K562 (cell line): ENCODE measurements at regions not wholly inside any gene's neighbourhood (a gene's known extent, or its start where the extent isn't known, plus 50 kb on each side); places are given as distances from the start of the nearest gene placed in this dataset.

Experiments used
- ATAC-seq: fragments of 200-7000 bp; cut with Tn5 transposase; 3 replicates; pipeline ENCODE4 v1.9.1; 2020; ENCODE audit warnings: moderate library complexity
- BruUV-seq: library from RNA; stranded (reverse); fragments of 400-500 nt; replicated peaks from 2 replicates; lab custom pipeline; 2021; lab: Mats Ljungman, UMichigan
- CTCF ChIA-PET: fragments of 300-600 bp; formaldehyde crosslinking; extraction: SDS; loops from one replicate; lab custom pipeline; 2021; ENCODE audit warnings: low intra/inter-chr PET ratio; lab: Yijun Ruan, JAX
- POLR2A ChIA-PET: fragments of 300-600, 350-650 bp; sonication (Branson Sonifier 250); formaldehyde crosslinking; extraction: SDS; loops from one replicate; lab custom pipeline; 2021; ENCODE audit warnings: antibody characterized with exemption, inconsistent platforms; lab: Yijun Ruan, JAX
- DNase-seq, 4 experiments: peaks; one replicate each; pipeline versions ENCODE4 v3.0.0 to v3.0.0-alpha.2; 2011 to 2018; ENCODE audit warnings: low spot score in 3 of 4, mixed read lengths in 3 of 4; ENCODE audit errors: extremely low read depth in 1 of 4
- FAIRE-seq: peaks from 2 replicates; lab custom pipeline; 2011; peaks lifted over from hg19 to GRCh38; lab: Jason Lieb, UNC
- H2AFZ ChIP-seq: 2 replicates; pipeline ENCODE4 v1.6.0; 2011; ENCODE audit warnings: low read depth, low read length, control low read depth, inconsistent platforms
- H3K27ac ChIP-seq: fragments of 200-600 bp; 3 replicates; pipeline ENCODE4 v1.8.0; 2011; ENCODE audit warnings: low read depth, mild to moderate bottlenecking, control low read depth, inconsistent platforms, low read length, moderate library complexity, mixed read lengths; ENCODE audit errors: extremely low read depth
- H3K27me3 ChIP-seq, 2 experiments: fragments of 300-600 bp in 1 of 2; 2 replicates in 1 of 2; 3 replicates in 1 of 2; pipeline versions ENCODE4 v1.6.0 to v1.8.0; 2011; ENCODE audit warnings: inconsistent platforms in 2 of 2, low read length in 2 of 2, mild to moderate bottlenecking in 1 of 2, mixed read lengths in 1 of 2, moderate library complexity in 1 of 2; ENCODE audit not compliant: control insufficient read depth in 2 of 2, insufficient read depth in 2 of 2
- H3K36me3 ChIP-seq: fragments of 300-600 bp; 3 replicates; pipeline ENCODE4 v1.8.0; 2011; ENCODE audit warnings: mild to moderate bottlenecking, low read length, inconsistent platforms; ENCODE audit not compliant: control insufficient read depth, insufficient read depth
- H3K4me1 ChIP-seq, 2 experiments: fragments of 200-600 bp in 1 of 2; replicated peaks in 1 of 2; 2 replicates in 1 of 2; 3 replicates in 1 of 2; pipeline versions ENCODE4 v1.5.1 to v1.8.0; 2011; ENCODE audit warnings: inconsistent platforms in 2 of 2, low read length in 2 of 2, mild to moderate bottlenecking in 1 of 2, mixed read lengths in 1 of 2, moderate library complexity in 1 of 2; ENCODE audit not compliant: control insufficient read depth in 2 of 2, insufficient read depth in 2 of 2
- H3K4me2 ChIP-seq: 2 replicates; pipeline ENCODE4 v1.6.1; 2011; ENCODE audit warnings: low read length, control low read depth, inconsistent platforms, mixed read lengths; ENCODE audit not compliant: insufficient read depth
- H3K4me3 ChIP-seq: fragments of 200-600 bp; sonication (generic), shearing (Covaris generic); 2 replicates; pipeline ENCODE4 v1.5.1; 2016; ENCODE audit warnings: control low read depth, inconsistent platforms
- H3K79me2 ChIP-seq: fragments of 200-600 bp; 3 replicates; pipeline ENCODE4 v1.8.0; 2011; ENCODE audit warnings: low read length, inconsistent platforms; ENCODE audit not compliant: control insufficient read depth, insufficient read depth
- H3K9ac ChIP-seq, 2 experiments: 2 replicates each; pipeline versions ENCODE4 v1.6.0 to v1.6.1; 2011; ENCODE audit warnings: low read depth in 2 of 2, low read length in 2 of 2, control low read depth in 1 of 2, inconsistent platforms in 1 of 2, mild to moderate bottlenecking in 1 of 2, mixed read lengths in 1 of 2; ENCODE audit not compliant: insufficient read depth in 1 of 2
- H3K9me1 ChIP-seq: one replicate; pipeline ENCODE4 v1.6.0; 2011; ENCODE audit warnings: inconsistent platforms, mild to moderate bottlenecking, low read length, moderate library complexity; ENCODE audit not compliant: control insufficient read depth, insufficient read depth
- H3K9me3 ChIP-seq: replicated peaks from 2 replicates; pipeline ENCODE4 v1.5.1; 2011; ENCODE audit warnings: low read depth, low read length, inconsistent platforms; ENCODE audit not compliant: control insufficient read depth, insufficient read depth
- H4K20me1 ChIP-seq: replicated peaks from 2 replicates; pipeline ENCODE4 v1.6.1; 2011; ENCODE audit warnings: low read length, inconsistent platforms, mixed read lengths; ENCODE audit not compliant: control insufficient read depth, insufficient read depth
- ASH1L ChIP-seq: fragments of 450-650 bp; IDR thresholded peaks from 2 replicates; pipeline ENCODE4 v1.6.1; 2018; ENCODE audit warnings: borderline replicate concordance, mild to moderate bottlenecking, low read depth; ENCODE audit not compliant: partially characterized antibody
- BRD4 ChIP-seq: fragments of 200-600 bp; sonication (generic); IDR thresholded peaks from 2 replicates; pipeline ENCODE4 v1.6.1; 2017; ENCODE audit warnings: inconsistent platforms
- CBX2 ChIP-seq: fragments of 200-600 bp; sonication (generic); IDR thresholded peaks from one replicate; pipeline ENCODE4 v1.6.1; 2012; ENCODE audit warnings: mild to moderate bottlenecking, low read length, inconsistent platforms; ENCODE audit not compliant: insufficient read depth, poor library complexity, severe bottlenecking
- DEAF1 ChIP-seq: fragments of 450-650 bp; formaldehyde crosslinking; IDR thresholded peaks from 2 replicates; pipeline ENCODE4 v1.4.0; 2020; ENCODE audit warnings: mild to moderate bottlenecking, moderate library complexity
- MYC ChIP-seq, 2 experiments: fragments of 250-450 bp in 1 of 2; sonication (Bioruptor Pico) in 1 of 2; IDR thresholded peaks; 2 replicates each; pipeline versions ENCODE4 v1.5.1 to v1.6.1; 2012 to 2021; ENCODE audit warnings: low read depth in 2 of 2, borderline replicate concordance in 1 of 2, improper control_type of control experiment in 1 of 2, low read length in 1 of 2, mild to moderate bottlenecking in 1 of 2, moderate library complexity in 1 of 2
- NR2F6 ChIP-seq: fragments of 450-650 bp; formaldehyde crosslinking; IDR thresholded peaks from 2 replicates; pipeline ENCODE4 v1.4.0; 2020; ENCODE audit warnings: mild to moderate bottlenecking
- PHF21A ChIP-seq: fragments of 450-650 bp; IDR thresholded peaks from 2 replicates; pipeline ENCODE4 v1.6.1; 2017; ENCODE audit warnings: low read depth, borderline replicate concordance
- RHOXF2B ChIP-seq: fragments of 250-450 bp; sonication (Bioruptor Pico); conservative IDR thresholded peaks from 2 replicates; pipeline ENCODE4 v1.5.1; 2021
- TEAD2 ChIP-seq: fragments of 450-650 bp; IDR thresholded peaks from 2 replicates; pipeline ENCODE4 v1.6.1; 2016; ENCODE audit warnings: missing genetic modification characterization, control low read depth, missing compliant biosample characterization
- THRA ChIP-seq: fragments of 450-650 bp; IDR thresholded peaks from 2 replicates; pipeline ENCODE4 v1.6.1; 2017; ENCODE audit warnings: mild to moderate bottlenecking, moderate library complexity
- ZBTB5 ChIP-seq: fragments of 450-650 bp; IDR thresholded peaks from 2 replicates; pipeline ENCODE4 v1.6.1; 2017; ENCODE audit warnings: antibody characterized with exemption
- WGBS: fragments of 100-300 bp; shearing (Covaris generic); methylation state at CpG from one replicate; pipeline ENCODE4 v1.1.6; 2016; ENCODE audit warnings: low coverage, mixed read lengths; ENCODE audit not compliant: insufficient coverage; ENCODE audit errors: missing lambda C conversion rate; 5-methylcytosine and 5-hydroxymethylcytosine counted together
- in situ Hi-C: fragments of 300-500 bp; cut with MboI; formaldehyde crosslinking; loops from 4 replicates; pipeline ENCODE4 v1.15.0; 2018; ENCODE audit warnings: inconsistent platforms, mixed read lengths
- intact Hi-C: fragments of 100-400 bp; cut with micrococcal nuclease; formaldehyde crosslinking; loops from 2 replicates; pipeline ENCODE4 v1.14.2; 2022

- no peaks in the 10 kb centered on the region for H4K20me1 ChIP-seq
- no peak for DNase-seq
- no peaks in the 10 kb centered on the region for H3K36me3 ChIP-seq
- no TSS peak for BruUV-seq
- no peak overlapping the region for H2AFZ ChIP-seq
- ChIA-PET POLR2A (no interaction called here), CTCF (no interaction called here)
- H3K27me3 ChIP-seq = no peaks in the 10 kb centered on the region
- no peaks in the 10 kb centered on the region for H3K9me3 ChIP-seq
- no peak for FAIRE-seq
- intact Hi-C loops = no loop called here
- no peaks in the 10 kb centered on the region for H3K79me2 ChIP-seq
- TF ChIP-seq THRA = no peak
- TF ChIP-seq DEAF1 (CRISPR knock-in tag) = no peak
- no peak for TF ChIP-seq ASH1L
- TF ChIP-seq NR2F6 = no peak
- TF ChIP-seq ZBTB5 = no peak
- TF ChIP-seq MYC (IDR thresholded peaks at IDR 0.05; ENCODE audit: low read depth, low read length) = no peak
- TF ChIP-seq MYC (CRISPR knock-in tag; IDR thresholded peaks at IDR 0.05; ENCODE audit: borderline replicate concordance, low read depth) = no peak
- no peak for TF ChIP-seq PHF21A
- no peak for TF ChIP-seq CBX2
- no peak for TF ChIP-seq RHOXF2B (CRISPR knock-in tag)
- TF ChIP-seq TEAD2 (tag) = no peak
- no peak for TF ChIP-seq BRD4
- ATAC-seq = no peak
- no peaks in the 10 kb centered on the region for H3K9me1 ChIP-seq
- H3K9ac ChIP-seq = no peak overlapping the region
- H3K4me2 ChIP-seq = no peak overlapping the region
- H3K27ac ChIP-seq = no peak overlapping the region
- no peak overlapping the region for H3K4me3 ChIP-seq
- WGBS = 0% methylated on average over 3 of the region's 3 CpGs
- in situ Hi-C loops = no loop called here
- H3K4me1 ChIP-seq = no peaks in the 10 kb centered on the region
Observed at GRCh38 chr7:46943996-46944395, 637.9 kb downstream of the TNS3 start.
